AG10803 (cell line): ENCODE measurements at regions not wholly inside any gene's neighbourhood (a gene's known extent, or its start where the extent isn't known, plus 50 kb on each side); places are given as distances from the start of the nearest gene placed in this dataset.
"Not testable (repeated sequence)": the region's sequence is repeated elsewhere in the genome, so short reads cannot be mapped to it uniquely, and the experiment has no call there.

Experiments
- DNase-seq: peaks from one replicate; pipeline ENCODE4 v3.0.0; 2010; ENCODE audit warnings: low read depth
- H3K4me3 ChIP-seq: 2 replicates; pipeline ENCODE4 v1.5.1; 2011; ENCODE audit warnings: mild to moderate bottlenecking, low read length, control low read depth
- TF ChIP-seq, protein P1 (sequence below): conservative IDR thresholded peaks from 2 replicates; pipeline ENCODE4 v1.5.1; 2011; ENCODE audit warnings: mild to moderate bottlenecking, low read length, control low read depth, inconsistent platforms

DNA sequence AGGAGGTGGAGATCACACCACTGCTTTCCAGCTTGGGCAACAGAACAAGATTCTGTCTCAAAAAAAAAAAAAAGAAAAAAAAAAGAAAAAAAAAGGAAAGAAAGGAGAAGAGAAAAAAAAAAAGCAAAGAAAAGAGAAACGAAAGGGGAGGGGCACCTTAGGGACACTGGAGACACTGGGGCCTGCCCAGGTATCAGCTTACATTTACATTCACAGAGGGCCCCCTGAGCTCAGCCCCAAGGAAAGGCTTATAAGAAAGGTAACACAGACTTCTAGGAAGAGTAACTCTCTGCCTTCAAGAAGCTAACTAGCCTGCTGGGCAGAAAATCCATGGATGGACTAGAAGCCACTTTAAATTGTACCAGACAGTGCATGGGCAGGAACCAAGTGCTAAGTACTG is 108.8 kb downstream of the NPY start:
- no peak for DNase-seq
- TF ChIP-seq, protein P1, sequence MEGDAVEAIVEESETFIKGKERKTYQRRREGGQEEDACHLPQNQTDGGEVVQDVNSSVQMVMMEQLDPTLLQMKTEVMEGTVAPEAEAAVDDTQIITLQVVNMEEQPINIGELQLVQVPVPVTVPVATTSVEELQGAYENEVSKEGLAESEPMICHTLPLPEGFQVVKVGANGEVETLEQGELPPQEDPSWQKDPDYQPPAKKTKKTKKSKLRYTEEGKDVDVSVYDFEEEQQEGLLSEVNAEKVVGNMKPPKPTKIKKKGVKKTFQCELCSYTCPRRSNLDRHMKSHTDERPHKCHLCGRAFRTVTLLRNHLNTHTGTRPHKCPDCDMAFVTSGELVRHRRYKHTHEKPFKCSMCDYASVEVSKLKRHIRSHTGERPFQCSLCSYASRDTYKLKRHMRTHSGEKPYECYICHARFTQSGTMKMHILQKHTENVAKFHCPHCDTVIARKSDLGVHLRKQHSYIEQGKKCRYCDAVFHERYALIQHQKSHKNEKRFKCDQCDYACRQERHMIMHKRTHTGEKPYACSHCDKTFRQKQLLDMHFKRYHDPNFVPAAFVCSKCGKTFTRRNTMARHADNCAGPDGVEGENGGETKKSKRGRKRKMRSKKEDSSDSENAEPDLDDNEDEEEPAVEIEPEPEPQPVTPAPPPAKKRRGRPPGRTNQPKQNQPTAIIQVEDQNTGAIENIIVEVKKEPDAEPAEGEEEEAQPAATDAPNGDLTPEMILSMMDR = no peak

DNA sequence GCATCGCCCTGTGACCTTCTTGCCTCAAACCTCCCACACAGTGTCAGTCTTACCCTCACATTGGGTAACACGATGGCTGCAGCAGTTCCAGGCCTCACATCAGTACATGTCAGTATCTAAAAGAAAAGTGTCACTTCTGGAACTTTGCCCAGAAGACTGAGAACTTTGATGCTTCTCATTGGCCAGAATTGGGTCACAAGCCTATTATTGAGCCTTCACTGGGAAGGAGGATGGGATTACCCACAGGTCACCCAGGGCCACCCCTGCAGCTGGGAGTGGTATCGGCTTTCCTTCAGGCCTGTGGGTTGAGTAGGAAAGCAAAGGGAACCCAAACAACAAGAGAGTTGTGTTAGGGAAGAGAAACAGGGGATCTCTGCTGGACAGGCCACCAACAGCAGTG is 111.5 kb downstream of the NPY start:
- H3K4me3 ChIP-seq = no peak overlapping the region
- TF ChIP-seq, protein P1 = no peak
- DNase-seq = no peak

More for the DNA sequence above, 108.8 kb downstream of the NPY start:
- no peak overlapping the region for H3K4me3 ChIP-seq

DNA sequence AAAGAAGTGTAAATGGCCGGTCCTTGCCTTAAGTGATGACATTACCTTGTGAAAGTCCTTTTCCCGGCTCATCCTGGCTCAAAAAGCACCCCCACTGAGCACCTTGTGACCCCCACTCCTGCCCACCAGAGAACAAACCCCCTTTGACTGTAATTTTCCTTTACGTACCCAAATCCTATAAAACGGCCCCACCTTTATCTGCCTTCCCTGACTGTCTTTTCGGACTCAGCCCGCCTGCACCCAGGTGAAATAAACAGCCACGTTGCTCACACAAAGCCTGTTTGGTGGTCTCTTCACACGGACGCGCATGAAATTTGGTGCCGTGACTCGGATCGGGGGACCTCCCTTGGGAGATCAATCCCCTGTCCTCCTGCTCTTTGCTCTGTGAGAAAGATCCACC is 112.4 kb downstream of the NPY start:
- H3K4me3 ChIP-seq, DNase-seq: not testable (repeated sequence)

DNA sequence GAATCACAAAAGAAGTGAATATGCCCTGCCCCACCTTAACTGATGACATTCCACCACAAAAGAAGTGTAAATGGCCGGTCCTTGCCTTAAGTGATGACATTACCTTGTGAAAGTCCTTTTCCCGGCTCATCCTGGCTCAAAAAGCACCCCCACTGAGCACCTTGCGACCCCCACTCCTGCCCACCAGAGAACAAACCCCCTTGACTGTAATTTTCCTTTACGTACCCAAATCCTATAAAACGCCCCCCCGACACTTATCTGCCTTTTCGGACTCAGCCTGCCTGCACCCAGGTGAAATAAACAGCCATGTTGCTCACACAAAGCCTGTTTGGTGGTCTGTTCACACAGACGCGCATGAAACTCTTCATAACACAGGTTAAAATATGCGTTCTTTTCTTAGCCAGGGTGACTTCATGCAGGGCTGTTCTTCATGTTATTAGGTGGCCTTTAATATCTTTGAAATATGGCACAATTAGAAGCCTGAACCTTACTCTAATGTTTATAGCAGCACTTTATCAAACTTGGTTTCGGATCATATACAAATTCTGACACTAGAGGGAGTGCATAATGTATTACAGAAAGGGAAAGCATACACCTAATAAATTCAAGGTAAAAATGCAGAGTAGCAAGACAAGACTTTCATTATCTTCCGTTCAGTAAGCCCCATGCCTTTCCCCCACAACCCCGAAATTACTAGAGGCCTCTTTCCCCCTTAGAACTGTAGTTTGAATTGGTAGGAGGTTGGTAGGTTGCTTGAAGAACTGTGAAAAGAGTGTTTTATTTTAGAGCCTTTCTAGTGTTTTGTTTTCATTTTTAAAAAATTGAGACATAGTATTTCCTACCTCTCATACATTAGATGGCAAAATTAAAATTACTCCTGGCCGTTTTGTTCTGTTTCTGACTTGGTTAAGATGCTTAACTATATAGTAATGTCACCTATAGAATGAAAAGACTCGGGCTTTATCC is 117.9 kb downstream of the NPY start:
- TF ChIP-seq, protein P1 = peak; percentile 67
- H3K4me3 ChIP-seq = peak overlapping the region; percentile 41
- peak; percentile 26 for DNase-seq

DNA sequence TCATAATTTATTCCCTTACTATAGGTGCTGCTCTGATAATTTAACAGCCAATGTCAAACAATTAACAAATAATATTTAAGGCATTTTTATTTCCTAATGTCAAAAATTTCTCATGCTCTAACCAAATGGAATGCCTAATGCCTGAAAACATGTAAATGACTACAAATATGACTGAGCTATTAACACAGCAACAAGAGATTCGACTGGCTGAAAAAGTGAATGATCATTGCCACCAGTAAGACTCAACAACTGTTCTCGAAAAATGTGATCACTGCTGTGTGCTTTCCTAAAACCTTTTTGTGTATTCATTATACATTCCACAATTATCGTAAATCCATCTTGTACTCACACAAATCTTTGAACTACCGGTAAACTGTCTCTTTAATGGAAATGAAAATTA is 118.7 kb downstream of the NPY start:
- TF ChIP-seq, protein P1 = no peak
- no peak overlapping the region for H3K4me3 ChIP-seq
- DNase-seq = no peak

DNA sequence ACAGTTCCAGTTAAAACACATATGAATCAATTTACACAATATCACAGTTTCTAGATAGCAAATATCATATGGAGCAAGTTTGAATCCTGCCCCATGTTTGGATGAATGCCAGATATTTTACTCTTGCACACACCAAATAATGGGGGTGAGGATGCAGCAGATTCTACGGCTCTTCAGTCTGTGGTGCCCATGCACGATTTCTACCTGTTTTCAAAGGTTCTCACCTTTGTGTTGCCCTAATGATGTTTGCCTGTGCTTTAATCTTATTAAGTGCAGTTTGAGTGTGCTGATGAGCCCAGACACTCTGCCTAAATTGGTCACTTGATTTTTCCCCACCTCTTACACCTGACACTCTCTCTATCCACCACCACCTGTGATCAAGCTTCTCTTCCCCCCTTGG is 119.6 kb downstream of the NPY start:
- DNase-seq = no peak
- no peak overlapping the region for H3K4me3 ChIP-seq
- TF ChIP-seq, protein P1 = no peak

DNA sequence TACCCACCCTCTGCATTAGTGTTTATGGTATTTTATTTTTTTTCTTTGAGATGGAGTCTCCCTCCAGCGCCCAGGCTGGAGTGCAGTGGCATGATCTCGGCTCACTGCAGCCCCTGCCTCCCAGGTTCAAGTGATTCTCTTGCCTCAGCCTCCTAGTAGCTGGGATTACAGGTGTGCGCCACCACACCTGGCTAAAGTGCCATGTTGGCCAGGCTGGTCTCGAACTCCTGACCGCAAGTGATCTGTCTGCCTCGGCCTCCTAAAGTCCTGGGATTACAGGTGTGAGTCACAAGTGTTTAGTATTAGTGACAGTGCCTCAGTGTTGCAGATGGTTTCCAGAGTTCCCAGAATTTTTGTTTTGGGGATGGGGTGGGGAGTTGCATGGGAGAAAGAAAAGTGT is 120.3 kb downstream of the NPY start:
- no peak overlapping the region for H3K4me3 ChIP-seq
- DNase-seq = no peak
- TF ChIP-seq, protein P1 = no peak
